Erythroblast (primary cell): ENCODE measurements at regions not wholly inside any gene's neighbourhood (a gene's known extent, or its start where the extent isn't known, plus 50 kb on each side); places are given as distances from the start of the nearest gene placed in this dataset.

Experiments used
- GATA1 ChIP-seq: IDR thresholded peaks from 2 replicates; pipeline ENCODE4 v1.6.1; 2011; ENCODE audit warnings: low read depth, mild to moderate bottlenecking, control low read depth, low read length, moderate library complexity
- POLR2A ChIP-seq: IDR thresholded peaks from 2 replicates; pipeline ENCODE4 v1.6.1; 2011; ENCODE audit warnings: mild to moderate bottlenecking, low read length

DNA sequence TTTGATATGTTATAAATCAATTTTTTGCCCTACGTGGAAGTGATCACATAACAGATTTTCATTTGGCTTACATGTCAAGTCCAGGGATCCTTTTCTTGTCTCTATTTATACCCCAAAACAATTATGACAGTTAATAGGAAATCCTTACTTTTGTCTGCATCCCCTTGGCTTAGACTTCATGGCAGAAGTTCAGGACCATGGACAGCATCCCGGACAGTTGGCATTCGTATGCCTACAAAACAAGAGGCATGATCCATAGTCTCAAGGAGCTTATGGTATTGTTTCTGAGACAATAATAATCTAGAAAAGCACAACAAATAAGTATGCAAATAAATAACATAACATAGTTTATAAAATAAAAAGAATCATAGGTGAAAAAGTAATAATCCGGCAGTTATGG lies 214.3 kb upstream of the GRIA1 start:
- TF ChIP-seq POLR2A, result no peak
- no peak for TF ChIP-seq GATA1
